HepG2 (cell line): ENCODE measurements at regions not wholly inside any gene's neighbourhood (a gene's known extent, or its start where the extent isn't known, plus 50 kb on each side); places are given as distances from the start of the nearest gene placed in this dataset.

Experiments used
- BORCS8-MEF2B ChIP-seq: sonication (generic); formaldehyde crosslinking; IDR thresholded peaks from 2 replicates; pipeline ENCODE4 v1.8.0; 2022; ENCODE audit warnings: mild to moderate bottlenecking, missing genetic modification reagents
- CAMTA2 ChIP-seq: sonication (generic); formaldehyde crosslinking; IDR thresholded peaks from 2 replicates; pipeline ENCODE4 v1.4.0; 2020; ENCODE audit warnings: mild to moderate bottlenecking, missing genetic modification reagents, borderline replicate concordance
- CTCF ChIP-seq: sonication (generic); formaldehyde crosslinking; IDR thresholded peaks from 2 replicates; pipeline ENCODE4 v1.5.0; 2020; ENCODE audit warnings: mild to moderate bottlenecking, missing genetic modification reagents, moderate library complexity
- HMGA1 ChIP-seq: sonication (generic); formaldehyde crosslinking; conservative IDR thresholded peaks from 2 replicates; pipeline ENCODE4 v1.4.0; 2020; ENCODE audit warnings: missing genetic modification reagents
- HNF4G ChIP-seq, 2 experiments: sonication (generic) in 1 of 2; formaldehyde crosslinking in 1 of 2; IDR thresholded peaks; 2 replicates each; pipeline versions ENCODE4 v1.4.0 to v1.6.1; 2011 to 2020; ENCODE audit warnings: borderline replicate concordance in 2 of 2, low read depth in 2 of 2, mild to moderate bottlenecking in 2 of 2, low read length in 1 of 2, missing genetic modification reagents in 1 of 2, moderate library complexity in 1 of 2
- JUNB ChIP-seq: sonication (generic); formaldehyde crosslinking; IDR thresholded peaks from 2 replicates; pipeline ENCODE4 v1.8.0; 2022; ENCODE audit warnings: missing genetic modification reagents, mild to moderate bottlenecking, borderline replicate concordance
- MXI1 ChIP-seq: IDR thresholded peaks from 3 replicates; pipeline ENCODE4 v1.6.1; 2012; ENCODE audit warnings: low read depth, low read length, inconsistent platforms, borderline replicate concordance
- POLR2A ChIP-seq, 2 experiments: IDR thresholded peaks; 2 replicates each; pipeline ENCODE4 v1.6.1; 2011; ENCODE audit warnings: low read depth in 2 of 2, low read length in 2 of 2, mild to moderate bottlenecking in 1 of 2, moderate library complexity in 1 of 2; ENCODE audit not compliant: insufficient read depth in 1 of 2
- POLR2AphosphoS5 ChIP-seq: IDR thresholded peaks from 2 replicates; pipeline ENCODE4 v1.6.1; 2012; ENCODE audit warnings: low read depth, low read length
- SMYD3 ChIP-seq: sonication (generic); formaldehyde crosslinking; IDR thresholded peaks from 2 replicates; pipeline ENCODE4 v1.8.1; 2023; ENCODE audit warnings: mild to moderate bottlenecking, missing genetic modification reagents
- SRSF9 ChIP-seq: fragments of 200-400 bp; formaldehyde crosslinking; IDR thresholded peaks from 2 replicates; pipeline ENCODE4 v1.6.1; 2018; ENCODE audit warnings: borderline replicate concordance, mild to moderate bottlenecking, low read depth, low read length; ENCODE audit not compliant: insufficient read depth, poor library complexity, severe bottlenecking
- ZNF83 ChIP-seq: sonication (generic); formaldehyde crosslinking; IDR thresholded peaks from 2 replicates; pipeline ENCODE4 v1.4.0; 2020; ENCODE audit warnings: missing genetic modification reagents, mild to moderate bottlenecking, borderline replicate concordance
- TF ChIP-seq, protein P1 (sequence below): sonication (generic); formaldehyde crosslinking; IDR thresholded peaks from 2 replicates; pipeline ENCODE4 v1.4.0; 2020; ENCODE audit warnings: mild to moderate bottlenecking, low read depth, missing genetic modification reagents

- no peak for TF ChIP-seq SRSF9
- TF ChIP-seq MXI1 = no peak
- TF ChIP-seq, protein P1, sequence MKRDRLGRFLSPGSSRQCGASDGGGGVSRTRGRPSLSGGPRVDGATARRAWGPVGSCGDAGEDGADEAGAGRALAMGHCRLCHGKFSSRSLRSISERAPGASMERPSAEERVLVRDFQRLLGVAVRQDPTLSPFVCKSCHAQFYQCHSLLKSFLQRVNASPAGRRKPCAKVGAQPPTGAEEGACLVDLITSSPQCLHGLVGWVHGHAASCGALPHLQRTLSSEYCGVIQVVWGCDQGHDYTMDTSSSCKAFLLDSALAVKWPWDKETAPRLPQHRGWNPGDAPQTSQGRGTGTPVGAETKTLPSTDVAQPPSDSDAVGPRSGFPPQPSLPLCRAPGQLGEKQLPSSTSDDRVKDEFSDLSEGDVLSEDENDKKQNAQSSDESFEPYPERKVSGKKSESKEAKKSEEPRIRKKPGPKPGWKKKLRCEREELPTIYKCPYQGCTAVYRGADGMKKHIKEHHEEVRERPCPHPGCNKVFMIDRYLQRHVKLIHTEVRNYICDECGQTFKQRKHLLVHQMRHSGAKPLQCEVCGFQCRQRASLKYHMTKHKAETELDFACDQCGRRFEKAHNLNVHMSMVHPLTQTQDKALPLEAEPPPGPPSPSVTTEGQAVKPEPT = no peak
- no peak for TF ChIP-seq BORCS8-MEF2B (CRISPR knock-in tag)
- TF ChIP-seq ZNF83 (CRISPR knock-in tag) = no peak
- no peak for TF ChIP-seq HNF4G (IDR thresholded peaks at IDR 0.05; ENCODE audit: borderline replicate concordance, low read depth, low read length)
- no peak for TF ChIP-seq HNF4G (CRISPR knock-in tag; IDR thresholded peaks at IDR 0.05; ENCODE audit: borderline replicate concordance, low read depth)
- no peak for TF ChIP-seq POLR2A (IDR thresholded peaks at IDR 0.05; ENCODE audit: insufficient read depth in 1 of 2, low read depth in 2 of 2, low read length in 2 of 2)
- no peak for TF ChIP-seq POLR2AphosphoS5
- TF ChIP-seq JUNB (CRISPR knock-in tag) = no peak
- TF ChIP-seq SMYD3 (CRISPR knock-in tag) = no peak
- TF ChIP-seq CAMTA2 (CRISPR knock-in tag) = no peak
- TF ChIP-seq HMGA1 = no peak
- TF ChIP-seq CTCF (CRISPR knock-in tag) = no peak
Observed at GRCh38 chr12:67457136-67457535, 188.0 kb downstream of the CAND1 start.
